ENCODE measurements at regions not wholly inside any gene's neighbourhood (a gene's known extent, or its start where the extent isn't known, plus 50 kb on each side); places are given as distances from the start of the nearest gene placed in this dataset.

DNA sequence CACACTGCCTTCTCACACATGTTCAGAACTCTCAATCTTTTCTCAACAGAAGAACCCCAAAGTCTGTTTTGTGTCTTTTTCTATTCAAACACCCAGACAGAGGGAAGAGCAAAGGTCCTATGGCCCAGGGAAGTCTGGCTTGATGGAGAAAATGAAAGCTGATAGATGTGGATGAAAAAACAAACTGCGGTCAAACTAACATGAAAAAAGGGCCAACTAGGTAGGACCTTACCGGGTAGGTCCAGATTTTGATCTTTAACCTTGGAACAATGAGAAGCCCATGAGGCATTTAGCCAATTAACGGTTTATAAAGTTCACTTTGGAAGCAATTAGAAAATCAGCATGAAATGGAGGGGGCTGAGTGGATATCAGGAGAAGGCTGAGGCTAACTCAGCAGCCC, 507.7 kb upstream of the SLC35B3 start:
- Histone ChIP-seq H4K8ac (ENCODE audit: low read depth in 2 of 2, low read length in 2 of 2) (no peak overlapping the region), H3K27me3 (ENCODE audit: control insufficient read depth, insufficient read depth, low read length) (no peaks in the 10 kb centered on the region), H2AFZ (replicated peaks; ENCODE audit: low read length, poor library complexity) (no peak overlapping the region), H3K4me3 (ENCODE audit: insufficient read depth, low read depth, low read length) (no peak overlapping the region), H2AK9ac (replicated peaks; ENCODE audit: low read depth, low read length, poor library complexity) (no peak overlapping the region), H3K9ac (ENCODE audit: low read depth, low read length) (no peak overlapping the region), H3K23ac (ENCODE audit: low read depth, low read length) (no peak overlapping the region), H3K27ac (ENCODE audit: insufficient read depth, low read length) (no peak overlapping the region), H3K56ac (ENCODE audit: extremely low read depth, insufficient read depth, low read length) (no peak overlapping the region), H3K9me1 (ENCODE audit: insufficient read depth, low read length) (no peaks in the 10 kb centered on the region), H4K5ac (ENCODE audit: low read depth, low read length) (no peak overlapping the region), H3K79me1 (ENCODE audit: low read depth in 1 of 2, low read length in 2 of 2) (no peaks in the 10 kb centered on the region), H4K91ac (ENCODE audit: insufficient read depth, low read depth, low read length) (no peak overlapping the region), H2BK120ac (ENCODE audit: low read depth, low read length) (no peak overlapping the region), H2BK5ac (ENCODE audit: low read depth, low read length, poor library complexity, severe bottlenecking) (no peak overlapping the region), H3K4me1 (ENCODE audit: control insufficient read depth, insufficient read depth, low read length) (no peaks in the 10 kb centered on the region), H2BK15ac (ENCODE audit: low read depth, low read length) (no peak overlapping the region), H4K20me1 (ENCODE audit: insufficient read depth, low read length) (no peaks in the 10 kb centered on the region), H3K4ac (ENCODE audit: low read depth, low read length) (no peak overlapping the region), H3K18ac (ENCODE audit: low read depth, low read length) (no peak overlapping the region), H2BK20ac (ENCODE audit: low read depth, low read length) (no peak overlapping the region), H3K14ac (replicated peaks; ENCODE audit: low read depth, low read length) (no peak overlapping the region), H3K9me3 (ENCODE audit: control insufficient read depth, insufficient read depth, low read length) (peaks cover 11% of the 10 kb centered on the region), H3K36me3 (ENCODE audit: control insufficient read depth, insufficient read depth, low read length) (no peaks in the 10 kb centered on the region), H2AK5ac (ENCODE audit: low read depth, low read length) (no peak overlapping the region), H3K4me2 (ENCODE audit: low read depth, low read length) (no peak overlapping the region)
- dilution Hi-C loops (cut with HindIII; ENCODE audit: low sequenced_read_pairs, unreplicated experiment) (no loop called here), in situ Hi-C loops (cut with MboI; ENCODE audit: low sequenced_read_pairs) (no loop called here), intact Hi-C loops (cut with micrococcal nuclease) (no loop called here)
- 58% methylated on average over 2 of the region's 3 CpGs; no CpG with 5 or more reads in 1 of the 2 experiments for WGBS, 2 experiments (ENCODE audit: extremely low coverage in 2 of 2, insufficient read length in 1 of 2)
- CTCF ChIA-PET = no interaction called here
- DNase-seq = no peak
- no TSS peak for BruUV-seq (replicated peaks)
- POLR2A ChIA-PET (ENCODE audit: unreplicated experiment) = no interaction called here
- no peak for ATAC-seq (ENCODE audit: low read depth)
- TF ChIP-seq FOS (IDR thresholded peaks at IDR 0.05; ENCODE audit: low read depth, low read length) = no peak
- no peak for TF ChIP-seq POLR2A (IDR thresholded peaks at IDR 0.05; ENCODE audit: low read depth, low read length)
- TF ChIP-seq, protein P1, sequence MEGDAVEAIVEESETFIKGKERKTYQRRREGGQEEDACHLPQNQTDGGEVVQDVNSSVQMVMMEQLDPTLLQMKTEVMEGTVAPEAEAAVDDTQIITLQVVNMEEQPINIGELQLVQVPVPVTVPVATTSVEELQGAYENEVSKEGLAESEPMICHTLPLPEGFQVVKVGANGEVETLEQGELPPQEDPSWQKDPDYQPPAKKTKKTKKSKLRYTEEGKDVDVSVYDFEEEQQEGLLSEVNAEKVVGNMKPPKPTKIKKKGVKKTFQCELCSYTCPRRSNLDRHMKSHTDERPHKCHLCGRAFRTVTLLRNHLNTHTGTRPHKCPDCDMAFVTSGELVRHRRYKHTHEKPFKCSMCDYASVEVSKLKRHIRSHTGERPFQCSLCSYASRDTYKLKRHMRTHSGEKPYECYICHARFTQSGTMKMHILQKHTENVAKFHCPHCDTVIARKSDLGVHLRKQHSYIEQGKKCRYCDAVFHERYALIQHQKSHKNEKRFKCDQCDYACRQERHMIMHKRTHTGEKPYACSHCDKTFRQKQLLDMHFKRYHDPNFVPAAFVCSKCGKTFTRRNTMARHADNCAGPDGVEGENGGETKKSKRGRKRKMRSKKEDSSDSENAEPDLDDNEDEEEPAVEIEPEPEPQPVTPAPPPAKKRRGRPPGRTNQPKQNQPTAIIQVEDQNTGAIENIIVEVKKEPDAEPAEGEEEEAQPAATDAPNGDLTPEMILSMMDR (conservative IDR thresholded peaks at IDR 0.05; ENCODE audit: low read depth, low read length) = no peak
- TF ChIP-seq, protein P2, sequence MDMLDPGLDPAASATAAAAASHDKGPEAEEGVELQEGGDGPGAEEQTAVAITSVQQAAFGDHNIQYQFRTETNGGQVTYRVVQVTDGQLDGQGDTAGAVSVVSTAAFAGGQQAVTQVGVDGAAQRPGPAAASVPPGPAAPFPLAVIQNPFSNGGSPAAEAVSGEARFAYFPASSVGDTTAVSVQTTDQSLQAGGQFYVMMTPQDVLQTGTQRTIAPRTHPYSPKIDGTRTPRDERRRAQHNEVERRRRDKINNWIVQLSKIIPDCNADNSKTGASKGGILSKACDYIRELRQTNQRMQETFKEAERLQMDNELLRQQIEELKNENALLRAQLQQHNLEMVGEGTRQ (IDR thresholded peaks at IDR 0.05; ENCODE audit: low read depth, low read length) = no peak
- no peak for TF ChIP-seq BHLHE40 (IDR thresholded peaks at IDR 0.05; ENCODE audit: low read depth, low read length)
- no peak for TF ChIP-seq CHD1 (IDR thresholded peaks at IDR 0.05; ENCODE audit: low read depth, low read length)
- no peak for TF ChIP-seq RFX5 (IDR thresholded peaks at IDR 0.05; ENCODE audit: low read depth, low read length)
- TF ChIP-seq MXI1 (IDR thresholded peaks at IDR 0.05; ENCODE audit: borderline replicate concordance, low read depth, low read length) = no peak
- TF ChIP-seq, protein P3, sequence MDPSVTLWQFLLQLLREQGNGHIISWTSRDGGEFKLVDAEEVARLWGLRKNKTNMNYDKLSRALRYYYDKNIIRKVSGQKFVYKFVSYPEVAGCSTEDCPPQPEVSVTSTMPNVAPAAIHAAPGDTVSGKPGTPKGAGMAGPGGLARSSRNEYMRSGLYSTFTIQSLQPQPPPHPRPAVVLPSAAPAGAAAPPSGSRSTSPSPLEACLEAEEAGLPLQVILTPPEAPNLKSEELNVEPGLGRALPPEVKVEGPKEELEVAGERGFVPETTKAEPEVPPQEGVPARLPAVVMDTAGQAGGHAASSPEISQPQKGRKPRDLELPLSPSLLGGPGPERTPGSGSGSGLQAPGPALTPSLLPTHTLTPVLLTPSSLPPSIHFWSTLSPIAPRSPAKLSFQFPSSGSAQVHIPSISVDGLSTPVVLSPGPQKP (IDR thresholded peaks at IDR 0.05; ENCODE audit: borderline replicate concordance, low read depth, low read length) = no peak
- no peak for TF ChIP-seq CEBPB (IDR thresholded peaks at IDR 0.05; ENCODE audit: low read depth, low read length)
- TF ChIP-seq RCOR1 (IDR thresholded peaks at IDR 0.05; ENCODE audit: insufficient replicate concordance, low read length) = no peak
- no peak for TF ChIP-seq NFE2L2 (IDR thresholded peaks at IDR 0.05; ENCODE audit: low read depth, low read length)
